ENCODE measurements at regions not wholly inside any gene's neighbourhood (a gene's known extent, or its start where the extent isn't known, plus 50 kb on each side); places are given as distances from the start of the nearest gene placed in this dataset.
A peak's percentile ranks its signal among the peaks of the same experiment; 100 is the strongest.

DNA sequence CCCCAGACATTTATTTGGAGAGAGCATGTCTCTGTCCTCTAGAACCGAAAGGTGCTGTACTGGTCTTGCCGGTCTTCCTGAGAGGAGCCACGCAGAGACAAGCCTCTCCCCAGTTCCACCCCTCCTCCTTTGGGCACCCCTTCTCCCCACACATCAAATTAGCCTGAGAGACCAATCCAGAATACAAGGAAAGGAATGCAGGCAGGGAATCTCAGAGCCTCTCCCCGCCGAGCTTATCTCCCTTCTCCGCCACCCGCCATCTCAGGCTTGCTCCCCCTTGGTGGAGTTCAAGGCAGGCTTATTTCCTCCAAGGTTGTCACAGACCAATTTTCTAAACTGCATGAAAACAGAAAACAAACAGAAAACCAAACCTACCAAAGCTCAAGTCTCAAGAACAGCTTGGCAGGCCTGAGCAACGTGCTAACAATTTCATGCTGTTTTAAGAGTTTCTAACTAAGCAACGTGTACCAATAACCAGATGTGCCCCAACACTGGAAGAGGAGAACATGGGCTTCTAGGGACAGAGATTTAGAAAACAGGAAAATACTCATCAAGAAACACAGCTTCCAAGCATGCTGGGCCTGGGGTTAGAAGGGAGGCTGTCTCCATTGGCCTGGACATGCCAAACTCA is 124.5 kb upstream of the PKDCC start:
- DNase-seq, result no peak

DNA sequence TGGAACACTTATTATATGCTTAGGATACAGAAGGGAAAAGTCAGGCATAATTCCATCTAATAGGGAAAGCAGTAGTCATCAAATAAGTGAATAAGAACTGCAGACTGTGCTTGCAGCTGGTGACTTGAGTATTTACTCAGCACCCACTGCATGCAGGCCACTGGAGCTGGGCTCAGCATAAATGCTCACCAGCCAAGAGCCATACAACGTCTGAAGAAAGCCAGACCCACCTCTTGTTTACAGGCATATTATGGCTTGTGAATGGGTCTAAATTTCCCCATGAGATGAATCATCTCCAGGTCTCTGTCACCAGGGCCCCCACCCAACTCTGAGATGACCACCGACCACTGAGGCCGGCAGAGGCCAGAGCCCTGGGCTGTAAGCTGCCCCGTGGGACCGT is 123.8 kb upstream of the PKDCC start:
- DNase-seq, result no peak

DNA sequence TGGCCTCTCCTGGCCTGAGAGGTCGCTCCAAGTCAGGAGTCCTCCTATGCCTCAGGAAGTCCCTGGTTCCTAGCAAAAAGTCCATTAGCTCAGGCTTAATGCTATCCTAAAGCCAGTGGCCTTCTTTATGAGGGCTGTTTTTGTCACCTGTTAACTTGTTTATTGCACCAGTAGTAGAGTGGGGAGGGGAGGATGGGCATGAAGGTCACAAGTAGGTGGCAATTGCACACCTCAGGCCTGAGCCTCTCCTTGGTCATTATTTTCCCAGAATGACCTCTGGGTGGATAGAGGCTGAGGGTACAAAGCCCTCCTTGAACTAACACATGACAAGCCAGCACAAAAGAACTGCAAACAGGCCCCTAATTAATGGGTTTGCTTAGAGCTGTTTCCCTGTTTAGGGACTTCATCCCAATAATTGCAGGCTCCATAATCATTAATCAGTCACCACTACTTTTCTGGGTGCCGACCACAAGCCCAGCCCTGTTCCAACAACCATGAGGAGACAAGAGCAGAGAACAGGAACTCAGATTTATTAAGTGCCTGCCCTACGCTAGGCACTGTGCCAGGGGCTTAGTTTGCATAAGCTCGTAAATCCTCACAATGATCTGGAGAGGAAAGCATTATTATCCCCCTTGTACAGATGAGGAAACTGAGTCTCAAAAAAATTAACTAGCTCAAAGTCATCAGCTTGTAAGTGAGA is 123.0 kb upstream of the PKDCC start:
- no peak for DNase-seq

DNA sequence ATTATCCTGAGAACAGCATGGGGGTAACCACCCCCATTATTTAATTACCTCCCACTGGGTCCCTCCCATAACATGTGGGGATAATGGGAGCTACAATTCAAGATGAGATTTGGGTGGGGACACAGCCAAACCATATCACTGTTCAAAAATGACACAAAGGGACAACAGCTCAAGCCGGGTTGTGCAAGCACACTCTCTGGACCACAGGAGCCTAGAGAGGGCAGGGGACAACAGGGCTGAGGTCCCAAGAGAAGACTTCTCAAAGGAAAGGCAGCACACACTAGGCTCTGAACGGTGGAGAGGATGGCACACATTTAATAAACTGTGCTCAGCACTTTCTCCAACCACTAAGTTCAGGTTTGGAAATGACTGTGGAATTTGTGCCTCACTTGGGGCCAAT is 122.1 kb upstream of the PKDCC start:
- DNase-seq, result no peak

DNA sequence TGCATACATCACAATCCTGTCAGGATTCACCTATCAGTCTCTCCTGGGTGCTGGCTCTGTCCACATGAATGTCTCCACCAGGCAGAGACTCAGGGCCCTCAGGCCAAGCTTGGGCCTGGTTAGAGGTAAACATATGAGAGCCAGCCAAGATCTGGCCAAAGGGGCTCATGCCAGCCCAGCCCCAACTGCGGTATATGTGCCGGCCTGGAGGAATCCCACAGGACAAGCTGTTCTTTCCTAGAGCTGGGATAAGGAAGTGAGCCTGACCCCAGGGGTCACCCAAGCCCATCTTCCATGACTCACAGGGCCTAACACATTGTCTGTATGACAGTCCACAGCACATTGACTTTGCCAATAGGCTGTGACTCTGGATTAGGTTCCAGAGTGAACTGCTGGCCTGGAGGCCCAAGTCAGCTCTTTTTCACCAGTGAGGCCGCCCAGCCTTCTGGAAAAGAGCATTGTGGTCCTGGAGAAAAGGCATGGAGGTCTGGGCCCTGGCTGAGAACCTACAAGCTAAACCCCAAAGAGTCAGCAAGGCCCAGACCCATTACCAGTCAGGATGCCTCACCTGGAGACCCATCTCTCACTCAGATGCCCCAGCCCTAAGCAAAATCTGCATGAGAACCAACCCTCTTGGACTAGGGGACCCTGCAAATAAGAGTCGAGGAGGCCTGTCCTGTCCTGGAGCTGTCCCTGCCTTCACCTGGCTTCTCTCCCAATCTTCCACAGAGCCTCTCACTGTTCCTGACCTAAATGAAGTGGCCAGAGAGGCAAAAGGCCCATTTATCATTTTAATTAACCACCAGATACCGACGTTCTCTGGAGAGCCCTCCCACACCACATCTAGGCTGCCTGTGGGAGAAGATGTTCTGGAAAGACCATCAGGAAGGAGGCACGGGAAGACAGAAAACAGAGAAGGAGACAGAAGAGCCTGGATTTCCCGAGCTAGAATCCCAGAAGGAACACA is 120.9 kb upstream of the PKDCC start:
- DNase-seq, result no peak

DNA sequence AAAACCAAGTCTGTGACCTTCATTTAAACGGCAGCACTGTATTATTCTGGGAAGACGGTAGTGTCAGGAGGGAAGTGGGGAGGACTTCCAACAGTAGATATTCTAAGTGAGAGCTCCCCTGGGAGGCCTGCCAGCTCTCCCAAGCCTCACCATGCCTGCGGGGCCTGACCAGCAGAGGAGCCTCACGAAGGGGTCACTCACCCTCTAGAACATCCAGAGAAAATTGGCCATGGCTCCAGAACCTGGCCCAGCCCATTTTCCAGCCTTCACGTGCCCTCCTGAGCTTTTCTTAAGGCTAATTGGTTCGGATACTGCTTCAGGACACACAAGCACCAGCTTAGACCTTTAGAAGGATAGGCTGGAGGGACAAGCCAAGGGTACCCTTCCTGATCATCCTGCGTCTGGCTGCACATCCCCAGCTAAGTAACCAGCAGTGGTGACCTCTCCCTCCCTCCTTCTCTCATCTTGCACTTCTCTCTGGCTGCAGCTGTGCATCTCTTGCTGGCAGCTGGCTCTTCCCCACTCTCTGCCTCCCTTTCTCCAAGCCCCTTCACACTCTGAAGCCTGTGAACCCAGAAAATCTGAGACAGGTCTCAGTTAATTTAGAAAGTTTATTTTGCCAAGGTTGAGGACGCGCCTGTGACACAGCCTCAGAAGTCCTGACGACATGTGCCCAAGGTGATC is 120.1 kb upstream of the PKDCC start:
- no peak for DNase-seq

DNA sequence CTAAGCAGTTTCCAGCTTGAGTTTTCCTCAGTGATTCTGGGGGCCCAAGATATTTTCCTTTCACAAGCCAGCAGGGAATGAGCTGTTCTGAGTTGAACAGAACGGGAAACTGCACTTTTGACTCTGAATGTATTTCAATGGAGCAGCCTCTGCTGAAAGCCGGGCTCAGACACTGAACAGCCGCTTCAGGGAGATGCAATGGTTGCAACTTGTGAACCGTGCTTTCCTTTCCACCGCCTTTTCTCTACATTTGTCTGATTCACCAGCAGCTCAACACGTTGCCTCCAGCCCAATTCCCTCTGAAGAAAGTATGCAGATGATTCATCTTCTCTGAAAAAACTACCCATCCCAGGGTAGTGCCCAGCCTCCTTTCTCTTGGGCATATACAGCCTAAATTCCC is 119.3 kb upstream of the PKDCC start:
- DNase-seq, result peak; percentile 82

DNA sequence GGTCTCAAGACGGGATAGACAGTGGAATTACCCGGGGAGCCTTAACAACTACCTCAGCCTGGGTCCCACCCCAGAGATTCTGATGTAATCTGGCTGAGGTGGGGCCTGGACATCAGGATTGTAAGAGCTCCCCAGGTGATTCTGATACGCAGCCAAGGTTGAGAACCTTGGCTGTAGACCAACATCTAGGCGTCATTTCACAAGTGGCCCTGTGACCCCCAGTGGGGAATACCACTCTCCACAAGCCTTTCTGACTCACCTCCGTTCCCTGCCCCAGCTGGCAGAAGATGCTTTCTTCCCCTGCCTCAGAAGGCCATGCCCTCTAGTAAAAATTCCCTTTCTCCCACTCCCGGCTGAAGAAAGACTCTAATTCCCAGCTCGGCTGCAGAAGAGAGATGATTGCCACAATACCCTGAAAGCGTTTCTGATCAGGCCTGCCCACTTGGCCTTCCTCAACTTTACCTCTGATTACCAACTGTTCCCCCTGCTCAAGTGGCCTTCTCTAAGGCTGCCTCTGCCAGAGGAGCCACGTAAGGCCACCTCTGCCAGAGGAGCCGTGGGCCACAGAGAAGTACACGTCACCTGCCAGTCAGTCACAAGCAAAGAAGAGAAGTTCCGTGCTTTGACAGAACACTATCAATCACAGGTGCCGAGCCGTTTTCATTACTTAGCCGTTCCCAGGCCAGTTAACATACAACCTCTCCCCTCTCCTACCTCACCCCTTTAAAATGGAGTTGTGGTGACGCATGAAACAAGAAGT is 116.8 kb upstream of the PKDCC start:
- no peak for DNase-seq

DNA sequence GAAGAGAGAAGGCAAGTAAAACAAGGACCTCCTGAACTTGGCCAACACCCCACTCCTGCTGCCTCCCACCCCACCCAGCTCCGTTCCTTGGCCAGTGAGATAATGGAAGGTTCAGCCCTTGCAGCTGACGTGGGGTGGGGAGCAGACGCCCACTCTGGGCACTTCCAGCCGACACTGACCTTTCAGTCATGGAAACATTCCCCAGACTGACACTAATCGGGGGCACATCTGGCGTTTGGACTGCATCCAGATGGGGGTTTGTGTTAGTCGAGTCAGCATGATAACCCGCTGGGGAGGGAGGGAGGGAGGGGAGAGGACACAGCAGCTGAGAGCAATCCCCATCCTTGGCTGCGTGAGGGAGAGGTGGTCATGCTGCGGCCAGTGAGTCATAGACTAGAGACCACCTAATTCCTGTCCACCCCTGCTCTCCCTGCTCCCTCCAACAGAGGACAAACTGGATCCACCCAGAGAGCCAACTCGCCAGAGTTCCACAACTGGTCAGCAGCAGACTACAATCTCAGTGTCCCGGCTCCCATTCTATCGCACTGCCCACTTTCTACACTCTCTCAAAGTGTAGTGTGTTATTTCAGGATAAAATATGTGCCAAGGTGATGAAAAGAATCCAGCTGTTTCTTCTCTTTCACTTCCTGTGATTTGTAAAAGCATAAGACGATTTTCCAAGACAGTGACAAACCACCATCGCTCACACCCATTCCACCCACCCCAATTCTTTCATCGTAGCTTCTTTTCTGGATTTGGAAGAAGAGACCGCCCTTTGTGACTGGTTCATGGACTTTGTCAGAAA is 115.4 kb upstream of the PKDCC start:
- DNase-seq, result peak; percentile 88

DNA sequence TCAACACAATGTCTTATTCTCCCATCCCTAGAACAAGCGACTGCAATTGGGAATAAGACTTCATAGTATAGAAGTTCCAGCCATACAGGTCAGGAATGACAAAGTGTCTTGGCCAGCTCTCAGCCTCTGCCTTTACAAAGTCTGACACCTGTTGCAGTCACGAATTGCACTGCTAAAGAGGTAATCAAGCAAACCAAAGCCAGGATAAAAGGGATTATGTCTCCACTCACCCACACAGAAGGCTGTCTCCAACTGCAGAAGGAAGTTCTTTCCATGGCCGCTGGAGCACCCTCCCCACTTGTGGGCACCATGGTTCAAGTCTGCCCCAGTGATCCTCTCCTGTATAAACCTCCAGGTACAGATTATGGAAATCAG is 114.8 kb upstream of the PKDCC start:
- DNase-seq, result no peak

DNA sequence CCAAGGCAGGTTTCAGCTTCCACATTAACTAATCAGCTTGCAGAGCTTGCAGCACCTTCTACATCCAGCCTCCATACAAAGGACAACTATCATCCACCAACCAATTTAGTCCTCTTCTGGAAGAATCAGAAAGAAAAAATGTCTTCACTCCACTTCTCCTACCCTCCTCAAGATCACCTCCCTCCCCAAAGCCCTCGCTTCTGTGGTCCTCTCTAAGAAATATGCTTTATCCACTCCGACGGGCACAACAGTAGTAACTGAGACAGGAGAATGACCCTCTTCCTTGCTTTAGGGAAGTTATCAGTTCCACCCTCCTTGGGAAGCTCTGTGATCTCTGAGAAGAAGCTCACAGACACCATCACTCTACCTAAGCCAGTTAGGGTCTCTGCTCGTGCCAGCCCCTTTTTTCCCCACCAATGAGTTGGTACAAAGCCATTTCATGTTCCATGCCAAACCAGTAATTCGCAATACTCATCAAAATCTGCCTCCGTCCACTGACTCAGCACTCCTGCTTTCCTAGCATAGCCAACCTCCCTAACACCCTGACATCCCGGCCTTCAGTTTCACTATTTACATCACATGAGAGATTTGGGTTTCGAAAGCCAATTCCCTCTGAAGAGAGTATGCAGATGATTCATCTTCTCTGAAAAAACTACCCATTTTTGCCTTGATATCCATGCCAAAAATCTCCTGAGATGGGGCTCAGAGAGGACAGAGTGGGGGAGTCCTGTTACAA is 114.1 kb upstream of the PKDCC start:
- DNase-seq, result peak; percentile 95

DNA sequence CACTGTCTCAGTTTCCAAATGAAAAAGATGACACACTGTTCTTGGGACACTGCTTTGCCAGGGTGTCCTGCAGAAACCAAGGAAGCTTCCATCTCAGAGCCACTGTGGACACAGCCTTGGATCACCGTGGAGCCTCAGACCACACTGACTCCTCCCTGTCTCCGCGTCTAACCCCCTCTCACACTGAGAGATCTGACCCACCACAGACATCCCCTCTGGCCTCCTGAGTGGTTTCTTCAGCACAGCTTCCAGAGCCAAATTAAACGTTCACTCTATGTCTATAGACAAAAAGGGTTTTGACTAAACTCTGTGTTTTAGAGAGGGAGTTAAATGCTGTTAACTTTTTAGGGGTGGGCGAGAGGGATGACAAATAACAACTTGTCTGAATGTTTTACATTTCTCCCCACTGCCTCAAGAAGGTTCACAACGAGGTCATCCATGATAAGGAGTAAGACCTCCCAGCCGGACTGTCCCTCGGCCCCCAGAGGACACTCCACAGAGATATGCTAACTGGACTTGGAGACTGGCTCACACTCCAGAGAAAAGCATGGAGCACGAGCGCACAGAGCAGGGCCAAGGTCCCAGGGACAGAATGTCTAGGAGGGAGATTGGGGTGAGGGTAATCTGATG is 113.4 kb upstream of the PKDCC start:
- DNase-seq, result peak; percentile 79

DNA sequence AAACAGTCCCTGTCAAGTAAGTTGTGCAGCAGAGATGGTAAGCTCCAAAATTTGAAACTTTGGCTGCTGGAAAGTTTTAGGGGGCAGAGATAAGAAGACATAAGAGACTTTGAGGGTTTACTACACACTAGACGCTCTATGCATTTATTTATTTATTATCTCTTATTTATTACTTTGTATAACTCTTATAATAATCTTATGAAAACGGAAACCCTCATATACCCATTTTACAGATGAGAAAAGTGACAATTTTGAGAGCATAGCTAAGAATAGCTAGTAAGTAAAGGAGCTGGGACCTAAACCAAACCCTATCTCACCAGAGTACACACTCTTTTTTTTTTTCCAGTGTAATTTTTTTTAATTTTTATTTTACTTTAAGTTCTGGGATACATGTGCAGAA is 112.8 kb upstream of the PKDCC start:
- no peak for DNase-seq

DNA sequence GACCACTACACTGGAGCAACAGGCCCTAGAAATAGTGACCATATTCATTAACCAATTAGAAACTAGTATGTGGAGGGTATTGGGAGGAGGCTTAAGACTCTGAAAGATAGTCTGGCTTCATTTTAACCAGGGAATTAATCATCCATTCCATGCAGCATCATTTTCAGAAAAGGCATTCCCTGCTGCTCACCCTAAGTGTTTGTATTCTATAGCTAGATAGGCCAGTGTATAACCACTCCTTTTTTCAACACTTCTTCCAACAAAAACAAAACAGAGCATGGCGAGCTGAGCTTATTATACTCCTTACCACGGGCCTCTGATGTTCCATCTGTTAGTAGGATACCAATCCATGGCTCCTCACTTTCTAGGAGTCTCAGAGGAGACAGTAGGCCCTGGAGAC is 112.0 kb upstream of the PKDCC start:
- peak; percentile 64 for DNase-seq

DNA sequence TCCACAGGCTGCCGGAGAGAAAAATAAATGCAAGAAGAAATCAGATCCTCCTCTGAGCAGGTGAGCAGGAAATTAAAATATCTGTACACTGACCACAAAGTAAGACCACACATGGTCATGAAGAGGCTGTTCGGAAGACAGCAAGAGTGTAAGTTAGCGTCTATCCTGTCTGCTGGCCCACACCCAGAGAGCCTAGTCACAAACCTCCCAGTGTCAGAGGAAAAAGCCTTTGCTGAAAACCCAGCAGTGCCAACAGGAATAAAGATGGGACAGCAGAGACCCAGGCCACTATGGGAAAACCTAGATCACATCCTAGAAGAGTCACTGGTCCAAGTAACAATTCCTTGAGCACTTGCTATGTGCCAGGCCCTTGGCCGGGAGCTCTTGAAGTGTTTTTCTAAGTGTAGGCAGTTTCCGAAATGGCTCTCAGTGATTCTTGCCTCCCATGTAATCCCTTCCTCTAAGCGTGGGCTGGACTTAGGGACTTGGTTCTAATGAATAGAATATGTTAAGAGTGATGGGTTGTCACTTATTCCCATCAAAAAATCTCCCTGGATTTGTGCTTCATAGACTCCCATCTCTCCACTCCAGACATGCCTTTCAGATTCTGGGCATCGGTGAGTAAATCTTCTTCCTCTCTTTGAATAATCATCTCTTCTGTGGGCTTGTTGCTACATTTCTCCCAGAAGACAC is 110.9 kb upstream of the PKDCC start:
- no peak for DNase-seq

DNA sequence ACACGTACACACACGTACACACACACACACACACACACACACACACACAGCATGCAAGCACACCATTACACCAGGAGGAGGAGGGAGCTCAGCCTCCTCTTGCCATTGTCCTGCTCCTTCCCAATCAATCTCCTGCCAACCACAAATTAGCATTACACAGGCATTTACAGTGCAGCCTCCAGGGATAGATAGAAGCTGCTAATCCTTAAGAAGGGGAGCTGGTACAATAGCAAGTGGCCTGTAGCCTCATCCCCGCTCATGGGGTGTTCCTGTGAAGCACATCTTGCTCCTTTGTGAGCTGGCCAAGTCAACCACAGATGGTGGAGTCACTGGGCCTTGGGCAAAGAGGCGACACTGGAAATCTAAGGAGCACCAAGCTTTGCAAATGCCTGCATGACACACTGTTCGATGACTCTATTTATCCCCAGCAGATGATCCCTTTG is 110.3 kb upstream of the PKDCC start:
- peak; percentile 64 for DNase-seq

DNA sequence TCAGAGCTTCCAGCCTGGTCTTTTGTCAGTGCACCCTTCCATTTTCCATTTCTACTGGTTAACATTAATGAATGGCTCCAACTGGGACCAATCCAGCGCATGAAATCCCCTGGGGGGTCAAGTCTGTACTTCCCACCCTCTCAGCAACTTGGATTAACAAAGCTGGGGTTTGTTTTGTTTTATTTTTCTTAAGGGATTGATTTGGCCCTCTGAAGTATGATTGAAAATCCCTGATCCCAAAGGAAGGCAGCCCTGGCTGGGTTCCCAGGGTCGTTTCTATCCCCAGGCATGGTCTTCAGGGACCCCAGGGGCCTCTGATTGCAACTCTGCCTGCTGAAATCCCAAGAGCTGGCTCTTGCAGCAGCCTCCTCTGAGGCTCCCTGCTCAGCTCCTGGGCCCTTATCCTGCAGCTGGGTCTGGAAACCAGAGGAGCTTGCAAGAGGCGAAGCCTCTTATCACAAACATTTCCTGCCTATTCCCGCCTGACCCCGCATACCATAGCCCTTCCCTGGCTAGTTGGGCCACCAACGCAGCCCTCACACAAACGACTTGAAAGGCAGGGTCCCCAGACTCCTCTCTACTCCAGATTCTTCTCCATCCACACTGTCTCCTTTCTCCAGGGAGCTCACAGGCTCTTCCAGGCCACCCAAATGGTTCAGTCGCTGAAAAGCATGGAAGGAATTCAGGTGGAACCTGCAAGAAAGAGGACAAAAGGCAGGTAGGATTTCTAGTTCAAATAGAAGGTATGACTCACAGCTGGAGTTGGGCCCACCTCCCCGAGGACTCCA is 109.7 kb upstream of the PKDCC start:
- peak; percentile 40 for DNase-seq

DNA sequence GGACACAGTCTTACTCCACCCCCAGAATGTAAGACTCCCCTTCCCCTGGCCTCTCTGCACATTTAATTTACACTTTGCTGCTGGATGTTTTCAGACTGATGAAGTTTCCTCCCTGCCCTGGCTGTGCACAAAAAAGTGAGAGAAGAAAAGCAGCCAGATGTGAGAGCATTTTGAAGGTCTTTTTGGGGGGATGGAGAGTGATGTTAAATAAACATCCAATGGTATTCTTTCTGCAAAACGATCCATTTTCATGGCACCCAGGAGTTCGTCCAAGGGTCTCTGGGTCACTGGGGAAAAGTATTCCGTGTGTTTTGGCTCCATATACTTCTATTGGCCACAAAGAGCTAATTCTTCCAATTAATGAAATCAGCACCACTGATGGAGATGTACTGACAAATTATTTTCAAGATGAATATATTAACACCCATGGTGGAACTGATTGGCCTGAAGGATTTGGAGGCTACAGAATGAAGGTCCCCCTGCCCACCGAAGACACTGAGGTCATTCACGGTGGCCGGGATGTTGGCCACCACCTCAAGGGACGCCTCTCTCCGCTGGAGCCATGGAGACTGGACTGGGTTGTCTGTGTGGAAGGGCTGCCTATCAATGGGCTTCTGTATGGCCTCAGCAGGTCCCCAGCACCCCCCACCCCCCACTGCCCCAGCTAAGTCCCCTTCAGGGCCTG is 107.6 kb upstream of the PKDCC start:
- DNase-seq, result no peak
